Peyer's patch (tissue), 4 donors: ENCODE measurements at regions not wholly inside any gene's neighbourhood (a gene's known extent, or its start where the extent isn't known, plus 50 kb on each side); places are given as distances from the start of the nearest gene placed in this dataset.

Experiments used
- POLR2A ChIP-seq, 2 donors: fragments of 450-650 bp; IDR thresholded peaks; one replicate each; pipeline ENCODE4 v1.5.1; 2017; ENCODE audit warnings: antibody characterized with exemption in 2 of 2, mild to moderate bottlenecking in 2 of 2, moderate library complexity in 2 of 2
- TF ChIP-seq, protein P1 (sequence below), 6 experiments: fragments of 450-650 bp in 4 of 6; fragments of 200-600 bp in 2 of 6; sonication (generic) in 1 of 6; IDR thresholded peaks; one replicate each; pipeline ENCODE4 v1.5.1; 2017 to 2019; ENCODE audit warnings: antibody characterized with exemption in 6 of 6, mild to moderate bottlenecking in 3 of 6, moderate library complexity in 1 of 6

DNA sequence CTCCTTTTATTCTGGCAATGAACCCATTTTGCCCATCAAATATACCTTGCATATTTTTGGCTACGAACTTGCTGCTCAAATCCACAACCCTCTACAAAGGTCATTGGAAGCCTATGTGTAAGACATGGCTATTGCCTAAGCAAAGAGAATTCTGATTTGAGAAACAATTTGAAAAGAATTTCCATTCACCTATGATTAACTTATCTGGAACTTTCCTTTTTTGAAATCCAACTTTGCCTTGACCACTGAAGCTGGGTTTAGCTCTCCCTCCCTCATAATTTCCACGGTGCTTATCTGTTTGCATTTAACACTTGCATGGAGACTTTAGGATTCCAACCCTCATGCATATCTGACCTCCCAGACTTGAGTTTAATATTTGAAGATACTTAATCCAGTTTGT lies 1514.7 kb upstream of the SLC10A2 start:
- TF ChIP-seq, protein P1, sequence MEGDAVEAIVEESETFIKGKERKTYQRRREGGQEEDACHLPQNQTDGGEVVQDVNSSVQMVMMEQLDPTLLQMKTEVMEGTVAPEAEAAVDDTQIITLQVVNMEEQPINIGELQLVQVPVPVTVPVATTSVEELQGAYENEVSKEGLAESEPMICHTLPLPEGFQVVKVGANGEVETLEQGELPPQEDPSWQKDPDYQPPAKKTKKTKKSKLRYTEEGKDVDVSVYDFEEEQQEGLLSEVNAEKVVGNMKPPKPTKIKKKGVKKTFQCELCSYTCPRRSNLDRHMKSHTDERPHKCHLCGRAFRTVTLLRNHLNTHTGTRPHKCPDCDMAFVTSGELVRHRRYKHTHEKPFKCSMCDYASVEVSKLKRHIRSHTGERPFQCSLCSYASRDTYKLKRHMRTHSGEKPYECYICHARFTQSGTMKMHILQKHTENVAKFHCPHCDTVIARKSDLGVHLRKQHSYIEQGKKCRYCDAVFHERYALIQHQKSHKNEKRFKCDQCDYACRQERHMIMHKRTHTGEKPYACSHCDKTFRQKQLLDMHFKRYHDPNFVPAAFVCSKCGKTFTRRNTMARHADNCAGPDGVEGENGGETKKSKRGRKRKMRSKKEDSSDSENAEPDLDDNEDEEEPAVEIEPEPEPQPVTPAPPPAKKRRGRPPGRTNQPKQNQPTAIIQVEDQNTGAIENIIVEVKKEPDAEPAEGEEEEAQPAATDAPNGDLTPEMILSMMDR (IDR thresholded peaks at IDR 0.05): no peak
- no peak for TF ChIP-seq POLR2A (IDR thresholded peaks at IDR 0.05)
